GM12872 (cell line): ENCODE measurements at regions not wholly inside any gene's neighbourhood (a gene's known extent, or its start where the extent isn't known, plus 50 kb on each side); places are given as distances from the start of the nearest gene placed in this dataset.

Experiments
- CTCF ChIP-seq: IDR thresholded peaks from 3 replicates; pipeline ENCODE4 v1.5.1; 2011; ENCODE audit warnings: low read depth, mild to moderate bottlenecking, low read length, moderate library complexity; ENCODE audit not compliant: insufficient read depth

- no peak for TF ChIP-seq CTCF
These were observed 92.1 kb downstream of the SLC25A47 start for GRCh38 chr14:100415226-100415625.

- no peak for TF ChIP-seq CTCF
These were observed 93.0 kb downstream of the SLC25A47 start for GRCh38 chr14:100416081-100416680.

- peak; percentile 18; the same call in 1 of the 3 replicates for TF ChIP-seq CTCF
These were observed 94.1 kb downstream of the SLC25A47 start for GRCh38 chr14:100416921-100417860.

GRCh38 chr14:100419856-100420255 lies 96.7 kb downstream of the SLC25A47 start:
- TF ChIP-seq CTCF: 0 out of 3 replicates have a peak, but pooled peaks have one; percentile 14

GRCh38 chr14:100421756-100422470 lies 98.8 kb downstream of the SLC25A47 start:
- no peak for TF ChIP-seq CTCF

- no peak for TF ChIP-seq CTCF
These were observed 99.6 kb downstream of the SLC25A47 start for GRCh38 chr14:100422556-100423316.
